ENCODE measurements at regions not wholly inside any gene's neighbourhood (a gene's known extent, or its start where the extent isn't known, plus 50 kb on each side); places are given as distances from the start of the nearest gene placed in this dataset.

DNA sequence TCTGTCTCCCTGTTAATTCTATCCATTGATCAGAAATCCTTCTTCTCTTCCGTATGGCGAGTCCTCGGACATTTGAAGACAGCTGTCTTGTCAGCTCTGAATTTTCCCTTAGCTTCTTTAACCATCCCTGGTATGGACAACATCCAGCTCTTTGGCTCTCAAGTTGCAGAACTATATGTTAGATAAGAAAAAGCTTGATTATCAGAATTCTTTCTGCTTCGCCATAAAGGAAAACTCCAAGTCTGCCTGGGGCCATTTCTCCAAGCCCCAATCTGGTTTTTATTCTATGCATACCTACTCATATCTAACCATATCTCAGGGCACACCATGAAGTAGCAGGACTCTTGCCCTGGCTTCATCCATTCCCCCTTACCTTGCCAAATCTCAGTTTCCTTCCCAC, 215.7 kb upstream of the TMC3 start (continued):
- TF ChIP-seq EP300 (IDR thresholded peaks at IDR 0.05; ENCODE audit: borderline replicate concordance in 1 of 2, low read depth in 1 of 2, low read length in 1 of 2) (no peak), CHD2 (IDR thresholded peaks at IDR 0.05; ENCODE audit: low read length, partially characterized antibody) (no peak)

DNA sequence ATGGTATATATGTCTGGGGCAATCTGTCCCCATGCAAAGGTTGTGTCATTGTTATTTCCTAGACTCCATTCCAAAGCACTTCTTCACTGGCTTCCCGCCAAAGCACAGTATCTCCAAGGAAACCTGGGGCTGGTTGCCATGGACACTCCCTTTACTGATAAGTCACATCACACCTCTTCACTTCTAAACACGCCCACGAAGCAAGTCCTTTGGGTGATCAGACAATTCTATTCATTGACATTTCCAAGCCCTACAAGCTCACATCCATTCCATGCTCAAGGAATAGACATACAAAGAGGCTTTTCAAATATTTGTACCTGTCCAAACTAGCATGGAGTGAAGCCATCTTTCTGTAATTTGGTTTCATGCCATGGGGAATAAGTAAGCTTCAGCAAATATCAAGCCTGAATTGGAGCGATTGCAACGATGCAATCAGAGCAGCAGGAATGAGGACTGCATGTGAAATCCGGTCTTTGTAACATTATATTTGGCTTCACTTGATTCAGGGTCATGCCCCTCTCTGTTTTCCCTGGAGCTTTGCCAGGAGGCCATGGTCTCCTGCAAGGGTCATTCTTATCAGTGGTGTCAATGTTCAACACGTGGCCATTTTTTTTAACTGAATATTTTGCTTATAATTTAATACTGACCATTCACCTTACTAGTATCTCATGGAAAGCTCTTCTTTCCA, 201.6 kb upstream of the TMC3 start:
- ChIA-PET CTCF (interaction anchor here (0.8 to 1.4 kb wide), 2 partner anchors 71 to 471 kb away, joined by 3 read pairs; no protein-coding TSS in a partner anchor), POLR2A (no interaction called here)
- 50% methylated on average over 7 of the region's 7 CpGs for whole genome bisulfite sequencing (ENCODE audit: low lambda C conversion rate)
- no peaks in the 10 kb centered on the region for H3K79me2 ChIP-seq (ENCODE audit: insufficient read depth)
- H3K4me2 ChIP-seq: no peak overlapping the region
- no peak overlapping the region for H2AFZ ChIP-seq (ENCODE audit: low read depth)
- H3K36me3 ChIP-seq (replicated peaks in 1 of 2; ENCODE audit: control insufficient read depth in 1 of 2, insufficient read depth in 2 of 2, low read length in 1 of 2): peaks cover 0 to 3% of the 10 kb centered on the region in 2 experiments
- H4K20me1 ChIP-seq (ENCODE audit: insufficient read depth): no peaks in the 10 kb centered on the region
- H3K9me3 ChIP-seq: peaks cover 3% of the 10 kb centered on the region; the same call in 1 of the 2 replicates
- H3K27me3 ChIP-seq (ENCODE audit: insufficient read depth): no peaks in the 10 kb centered on the region
- H3F3A ChIP-seq (replicated peaks; ENCODE audit: insufficient read depth): no peaks in the 10 kb centered on the region
- TF ChIP-seq TCF12 (IDR thresholded peaks at IDR 0.05): no peak
- TF ChIP-seq, protein P1, sequence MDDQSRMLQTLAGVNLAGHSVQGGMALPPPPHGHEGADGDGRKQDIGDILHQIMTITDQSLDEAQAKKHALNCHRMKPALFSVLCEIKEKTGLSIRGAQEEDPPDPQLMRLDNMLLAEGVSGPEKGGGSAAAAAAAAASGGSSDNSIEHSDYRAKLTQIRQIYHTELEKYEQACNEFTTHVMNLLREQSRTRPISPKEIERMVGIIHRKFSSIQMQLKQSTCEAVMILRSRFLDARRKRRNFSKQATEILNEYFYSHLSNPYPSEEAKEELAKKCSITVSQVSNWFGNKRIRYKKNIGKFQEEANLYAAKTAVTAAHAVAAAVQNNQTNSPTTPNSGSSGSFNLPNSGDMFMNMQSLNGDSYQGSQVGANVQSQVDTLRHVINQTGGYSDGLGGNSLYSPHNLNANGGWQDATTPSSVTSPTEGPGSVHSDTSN (IDR thresholded peaks at IDR 0.05): no peak
- TF ChIP-seq RCOR1 (IDR thresholded peaks at IDR 0.05; ENCODE audit: low read length): no peak
- TF ChIP-seq RAD21 (IDR thresholded peaks at IDR 0.05; ENCODE audit: low read length): no peak
- TF ChIP-seq FOXM1 (IDR thresholded peaks at IDR 0.05; ENCODE audit: low read depth): no peak
- TF ChIP-seq, protein P2, sequence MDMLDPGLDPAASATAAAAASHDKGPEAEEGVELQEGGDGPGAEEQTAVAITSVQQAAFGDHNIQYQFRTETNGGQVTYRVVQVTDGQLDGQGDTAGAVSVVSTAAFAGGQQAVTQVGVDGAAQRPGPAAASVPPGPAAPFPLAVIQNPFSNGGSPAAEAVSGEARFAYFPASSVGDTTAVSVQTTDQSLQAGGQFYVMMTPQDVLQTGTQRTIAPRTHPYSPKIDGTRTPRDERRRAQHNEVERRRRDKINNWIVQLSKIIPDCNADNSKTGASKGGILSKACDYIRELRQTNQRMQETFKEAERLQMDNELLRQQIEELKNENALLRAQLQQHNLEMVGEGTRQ (IDR thresholded peaks at IDR 0.05; ENCODE audit: borderline replicate concordance, low read depth, low read length): no peak
- no peak for TF ChIP-seq NRF1 (IDR thresholded peaks at IDR 0.05; ENCODE audit: low read depth, low read length)
- TF ChIP-seq, protein P3, sequence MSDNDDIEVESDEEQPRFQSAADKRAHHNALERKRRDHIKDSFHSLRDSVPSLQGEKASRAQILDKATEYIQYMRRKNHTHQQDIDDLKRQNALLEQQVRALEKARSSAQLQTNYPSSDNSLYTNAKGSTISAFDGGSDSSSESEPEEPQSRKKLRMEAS (IDR thresholded peaks at IDR 0.05; ENCODE audit: low read depth): no peak
- TF ChIP-seq POLR2AphosphoS5 (IDR thresholded peaks at IDR 0.05; ENCODE audit: low read depth, low read length): no peak
- no peak for TF ChIP-seq EP300 (IDR thresholded peaks at IDR 0.05; ENCODE audit: borderline replicate concordance in 1 of 2, low read depth in 1 of 2, low read length in 1 of 2)
- no peak for TF ChIP-seq NFIC (IDR thresholded peaks at IDR 0.05; ENCODE audit: borderline replicate concordance)
- no peak for TF ChIP-seq MEF2A (IDR thresholded peaks at IDR 0.05; ENCODE audit: borderline replicate concordance, low read depth)
- TF ChIP-seq GATA2 (CRISPR knock-in tag; IDR thresholded peaks at IDR 0.05): no peak
- no peak for TF ChIP-seq JUND (IDR thresholded peaks at IDR 0.05)
- TF ChIP-seq, protein P4, sequence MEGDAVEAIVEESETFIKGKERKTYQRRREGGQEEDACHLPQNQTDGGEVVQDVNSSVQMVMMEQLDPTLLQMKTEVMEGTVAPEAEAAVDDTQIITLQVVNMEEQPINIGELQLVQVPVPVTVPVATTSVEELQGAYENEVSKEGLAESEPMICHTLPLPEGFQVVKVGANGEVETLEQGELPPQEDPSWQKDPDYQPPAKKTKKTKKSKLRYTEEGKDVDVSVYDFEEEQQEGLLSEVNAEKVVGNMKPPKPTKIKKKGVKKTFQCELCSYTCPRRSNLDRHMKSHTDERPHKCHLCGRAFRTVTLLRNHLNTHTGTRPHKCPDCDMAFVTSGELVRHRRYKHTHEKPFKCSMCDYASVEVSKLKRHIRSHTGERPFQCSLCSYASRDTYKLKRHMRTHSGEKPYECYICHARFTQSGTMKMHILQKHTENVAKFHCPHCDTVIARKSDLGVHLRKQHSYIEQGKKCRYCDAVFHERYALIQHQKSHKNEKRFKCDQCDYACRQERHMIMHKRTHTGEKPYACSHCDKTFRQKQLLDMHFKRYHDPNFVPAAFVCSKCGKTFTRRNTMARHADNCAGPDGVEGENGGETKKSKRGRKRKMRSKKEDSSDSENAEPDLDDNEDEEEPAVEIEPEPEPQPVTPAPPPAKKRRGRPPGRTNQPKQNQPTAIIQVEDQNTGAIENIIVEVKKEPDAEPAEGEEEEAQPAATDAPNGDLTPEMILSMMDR (IDR thresholded peaks at IDR 0.05): no peak
- TF ChIP-seq RFX5 (IDR thresholded peaks at IDR 0.05; ENCODE audit: low read length): no peak
- TF ChIP-seq, protein P5, sequence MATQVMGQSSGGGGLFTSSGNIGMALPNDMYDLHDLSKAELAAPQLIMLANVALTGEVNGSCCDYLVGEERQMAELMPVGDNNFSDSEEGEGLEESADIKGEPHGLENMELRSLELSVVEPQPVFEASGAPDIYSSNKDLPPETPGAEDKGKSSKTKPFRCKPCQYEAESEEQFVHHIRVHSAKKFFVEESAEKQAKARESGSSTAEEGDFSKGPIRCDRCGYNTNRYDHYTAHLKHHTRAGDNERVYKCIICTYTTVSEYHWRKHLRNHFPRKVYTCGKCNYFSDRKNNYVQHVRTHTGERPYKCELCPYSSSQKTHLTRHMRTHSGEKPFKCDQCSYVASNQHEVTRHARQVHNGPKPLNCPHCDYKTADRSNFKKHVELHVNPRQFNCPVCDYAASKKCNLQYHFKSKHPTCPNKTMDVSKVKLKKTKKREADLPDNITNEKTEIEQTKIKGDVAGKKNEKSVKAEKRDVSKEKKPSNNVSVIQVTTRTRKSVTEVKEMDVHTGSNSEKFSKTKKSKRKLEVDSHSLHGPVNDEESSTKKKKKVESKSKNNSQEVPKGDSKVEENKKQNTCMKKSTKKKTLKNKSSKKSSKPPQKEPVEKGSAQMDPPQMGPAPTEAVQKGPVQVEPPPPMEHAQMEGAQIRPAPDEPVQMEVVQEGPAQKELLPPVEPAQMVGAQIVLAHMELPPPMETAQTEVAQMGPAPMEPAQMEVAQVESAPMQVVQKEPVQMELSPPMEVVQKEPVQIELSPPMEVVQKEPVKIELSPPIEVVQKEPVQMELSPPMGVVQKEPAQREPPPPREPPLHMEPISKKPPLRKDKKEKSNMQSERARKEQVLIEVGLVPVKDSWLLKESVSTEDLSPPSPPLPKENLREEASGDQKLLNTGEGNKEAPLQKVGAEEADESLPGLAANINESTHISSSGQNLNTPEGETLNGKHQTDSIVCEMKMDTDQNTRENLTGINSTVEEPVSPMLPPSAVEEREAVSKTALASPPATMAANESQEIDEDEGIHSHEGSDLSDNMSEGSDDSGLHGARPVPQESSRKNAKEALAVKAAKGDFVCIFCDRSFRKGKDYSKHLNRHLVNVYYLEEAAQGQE (IDR thresholded peaks at IDR 0.05; ENCODE audit: low read depth, low read length): no peak
- no peak overlapping the region for H3K4me3 ChIP-seq (ENCODE audit: low read depth in 2 of 2, low read length in 1 of 2)
- H3K9ac ChIP-seq: no peak overlapping the region
- no peaks in the 10 kb centered on the region for H3K4me1 ChIP-seq (ENCODE audit: control insufficient read depth in 1 of 2, insufficient read depth in 2 of 2, low read depth in 1 of 2, low read length in 1 of 2)
- H3K9me2 ChIP-seq: no peaks in the 10 kb centered on the region
- DNase-seq: no peak
- H3K27ac ChIP-seq (ENCODE audit: low read depth in 2 of 2, low read length in 1 of 2): no peak overlapping the region
